ENCODE measurements at regions not wholly inside any gene's neighbourhood (a gene's known extent, or its start where the extent isn't known, plus 50 kb on each side); places are given as distances from the start of the nearest gene placed in this dataset.

GRCh38 chr2:39541011-39541930 is 104.2 kb upstream of the MAP4K3 start (continued):
- no peak for TF ChIP-seq MAFK (IDR thresholded peaks at IDR 0.05; ENCODE audit: low read depth, low read length)
- TF ChIP-seq ASH2L (IDR thresholded peaks at IDR 0.05; ENCODE audit: low read length), result no peak
- no peak for TF ChIP-seq E2F6 (IDR thresholded peaks at IDR 0.05)
- TF ChIP-seq CREB1 (IDR thresholded peaks at IDR 0.05), result no peak
- TF ChIP-seq SIN3A (conservative IDR thresholded peaks at IDR 0.05 in 1 of 2, IDR thresholded peaks at IDR 0.05 in 1 of 2; ENCODE audit: low read depth in 1 of 2, low read length in 2 of 2), result no peak
- no peak for TF ChIP-seq TEAD4 (IDR thresholded peaks at IDR 0.05; ENCODE audit: low read depth, low read length)
- no peak for TF ChIP-seq FOSL1 (IDR thresholded peaks at IDR 0.05; ENCODE audit: insufficient read depth, low read depth, low read length)
- no peak for TF ChIP-seq EGR1 (IDR thresholded peaks at IDR 0.05; ENCODE audit: borderline replicate concordance, low read depth, low read length)
- TF ChIP-seq SIX5 (IDR thresholded peaks at IDR 0.05; ENCODE audit: low read depth, low read length), result no peak
- no peak for TF ChIP-seq CHD2 (IDR thresholded peaks at IDR 0.05; ENCODE audit: low read length)

All from H1 (cell line).